CD4-positive, CD25-positive, alpha-beta regulatory T cell (primary cell): ENCODE measurements at regions not wholly inside any gene's neighbourhood (a gene's known extent, or its start where the extent isn't known, plus 50 kb on each side); places are given as distances from the start of the nearest gene placed in this dataset.
A peak's percentile ranks its signal among the peaks of the same experiment; 100 is the strongest.

Source experiments
- ATAC-seq, 2 donors: fragments of 150-1000 bp; cut with Tn5 transposase; one replicate each; pipeline ENCODE4 v1.10.0; 2021; ENCODE audit warnings: low read depth in 2 of 2, moderate number of reproducible peaks in 2 of 2, moderate library complexity in 1 of 2
- DNase-seq, 3 donors: peaks; one replicate each; pipeline versions ENCODE4 v3.0.0 to v3.0.0-alpha.2; 2012 to 2022; ENCODE audit warnings: mixed read lengths in 1 of 3
- H3K27ac ChIP-seq: one replicate; pipeline ENCODE4 v1.7.0; 2013; ENCODE audit warnings: mild to moderate bottlenecking, low read length; ENCODE audit not compliant: insufficient read depth, poor library complexity, severe bottlenecking
- H3K27me3 ChIP-seq: one replicate; pipeline ENCODE4 v1.7.0; 2013; ENCODE audit warnings: low read length; ENCODE audit not compliant: control insufficient read depth, insufficient read depth
- H3K36me3 ChIP-seq: one replicate; pipeline ENCODE4 v1.7.0; 2013; ENCODE audit warnings: mild to moderate bottlenecking, low read length, moderate library complexity; ENCODE audit not compliant: control insufficient read depth, insufficient read depth
- H3K4me1 ChIP-seq: 2 replicates; pipeline ENCODE4 v1.7.0; 2013; ENCODE audit warnings: mild to moderate bottlenecking, low read length; ENCODE audit not compliant: insufficient read depth, control insufficient read depth, poor library complexity, severe bottlenecking
- H3K4me3 ChIP-seq: one replicate; pipeline ENCODE4 v1.7.0; 2013; ENCODE audit warnings: low read depth, mild to moderate bottlenecking, low read length, moderate library complexity
- H3K9me3 ChIP-seq, 2 experiments: 1 replicate in 1 of 2; 2 replicates in 1 of 2; pipeline ENCODE4 v1.7.0; 2013; ENCODE audit warnings: low read length in 2 of 2, mild to moderate bottlenecking in 1 of 2, moderate library complexity in 1 of 2; ENCODE audit not compliant: control insufficient read depth in 2 of 2
- H3K27ac Mint-ChIP-seq, 3 donors: one replicate each; pipeline ENCODE4 v1.8.0; 2020 to 2022; ENCODE audit warnings: mild to moderate bottlenecking in 3 of 3, mixed read lengths in 3 of 3, moderate library complexity in 2 of 3
- H3K27me3 Mint-ChIP-seq: one replicate; pipeline ENCODE4 v1.8.0; 2022; ENCODE audit warnings: mild to moderate bottlenecking, mixed read lengths
- H3K36me3 Mint-ChIP-seq: one replicate; pipeline ENCODE4 v1.8.0; 2020; ENCODE audit warnings: mixed read lengths
- H3K4me1 Mint-ChIP-seq, 4 donors: one replicate each; pipeline ENCODE4 v1.8.0; 2020 to 2022; ENCODE audit warnings: mixed read lengths in 4 of 4, mild to moderate bottlenecking in 1 of 4
- H3K4me3 Mint-ChIP-seq, 4 donors: one replicate each; pipeline ENCODE4 v1.8.0; 2020 to 2022; ENCODE audit warnings: mild to moderate bottlenecking in 4 of 4, mixed read lengths in 4 of 4, moderate library complexity in 3 of 4
- H3K9me3 Mint-ChIP-seq, 7 donors: one replicate each; pipeline ENCODE4 v1.8.0; 2020 to 2022; ENCODE audit warnings: mixed read lengths in 7 of 7, mild to moderate bottlenecking in 3 of 7, moderate library complexity in 2 of 7

- H3K27ac Mint-ChIP-seq, result no peak overlapping the region
Measured at GRCh38 chr15:70301396-70301795, 203.7 kb upstream of the TLE3 start.

GRCh38 chr15:70299931-70300869 is 202.5 kb upstream of the TLE3 start:
- DNase-seq (peak; percentile 7 to 89 (median 46)), ATAC-seq (peak; percentile 95 to 97)
- H3K27ac ChIP-seq, result no peak overlapping the region
- no peaks in the 10 kb centered on the region for H3K9me3 Mint-ChIP-seq
- H3K27me3 Mint-ChIP-seq, result no peaks in the 10 kb centered on the region
- H3K4me1 Mint-ChIP-seq, result peaks cover 0 to 18% (median 12%) of the 10 kb centered on the region in 4 donors
- no peak overlapping the region for H3K4me3 ChIP-seq
- peak overlapping the region in 3 of 4 donors; percentile 13 to 31 (median 18) for H3K4me3 Mint-ChIP-seq
- peaks cover 16% of the 10 kb centered on the region for H3K4me1 ChIP-seq
- no peaks in the 10 kb centered on the region for H3K9me3 ChIP-seq
- peak overlapping the region in 1 of 3 donors; percentile 39 for H3K27ac Mint-ChIP-seq
- H3K36me3 Mint-ChIP-seq, result no peaks in the 10 kb centered on the region
- no peaks in the 10 kb centered on the region for H3K27me3 ChIP-seq
- no peaks in the 10 kb centered on the region for H3K36me3 ChIP-seq

More at GRCh38 chr15:70301396-70301795, 203.7 kb upstream of the TLE3 start:
- no peaks in the 10 kb centered on the region for H3K9me3 Mint-ChIP-seq
- no peaks in the 10 kb centered on the region for H3K36me3 ChIP-seq
- no peak overlapping the region for H3K4me3 Mint-ChIP-seq
- no peak for DNase-seq
- ATAC-seq, result no peak
- no peak overlapping the region for H3K27ac ChIP-seq
- peaks cover 0 to 15% (median 11%) of the 10 kb centered on the region in 4 donors for H3K4me1 Mint-ChIP-seq
- no peaks in the 10 kb centered on the region for H3K9me3 ChIP-seq
- H3K27me3 Mint-ChIP-seq, result no peaks in the 10 kb centered on the region
- no peaks in the 10 kb centered on the region for H3K36me3 Mint-ChIP-seq
- H3K4me3 ChIP-seq, result no peak overlapping the region
- peaks cover 16% of the 10 kb centered on the region for H3K4me1 ChIP-seq
- H3K27me3 ChIP-seq, result no peaks in the 10 kb centered on the region

- Histone ChIP-seq H3K4me1 (peaks cover 16% of the 10 kb centered on the region), H3K27me3 (no peaks in the 10 kb centered on the region), H3K4me3 (no peak overlapping the region), H3K36me3 (no peaks in the 10 kb centered on the region), H3K27ac (no peak overlapping the region), H3K9me3 (no peaks in the 10 kb centered on the region)
- H3K27me3 Mint-ChIP-seq, result no peaks in the 10 kb centered on the region
- H3K27ac Mint-ChIP-seq, result no peak overlapping the region
- no peak for ATAC-seq
- no peak overlapping the region for H3K4me3 Mint-ChIP-seq
- H3K36me3 Mint-ChIP-seq, result no peaks in the 10 kb centered on the region
- H3K4me1 Mint-ChIP-seq, result peaks cover 0 to 18% (median 12%) of the 10 kb centered on the region in 4 donors
- H3K9me3 Mint-ChIP-seq, result no peaks in the 10 kb centered on the region
- no peak for DNase-seq
Measured at GRCh38 chr15:70297465-70298058, 199.8 kb upstream of the TLE3 start.

GRCh38 chr15:70294731-70295305 is 197.1 kb upstream of the TLE3 start:
- H3K4me3 ChIP-seq, result no peak overlapping the region
- H3K27me3 Mint-ChIP-seq, result no peaks in the 10 kb centered on the region
- peaks cover 0 to 8% (median 0%) of the 10 kb centered on the region in 4 donors for H3K4me1 Mint-ChIP-seq
- H3K27ac ChIP-seq, result no peak overlapping the region
- no peaks in the 10 kb centered on the region for H3K36me3 ChIP-seq
- no peaks in the 10 kb centered on the region for H3K9me3 Mint-ChIP-seq
- no peaks in the 10 kb centered on the region for H3K36me3 Mint-ChIP-seq
- H3K4me1 ChIP-seq, result no peaks in the 10 kb centered on the region
- no peak overlapping the region for H3K4me3 Mint-ChIP-seq
- ATAC-seq (no peak), DNase-seq (no peak)
- H3K9me3 ChIP-seq, result no peaks in the 10 kb centered on the region
- H3K27me3 ChIP-seq, result no peaks in the 10 kb centered on the region
- H3K27ac Mint-ChIP-seq, result no peak overlapping the region

- Histone ChIP-seq H3K4me1 (no peaks in the 10 kb centered on the region), H3K36me3 (no peaks in the 10 kb centered on the region), H3K27ac (no peak overlapping the region), H3K27me3 (no peaks in the 10 kb centered on the region), H3K9me3 (no peaks in the 10 kb centered on the region), H3K4me3 (no peak overlapping the region)
- Mint-ChIP-seq H3K27me3 (no peaks in the 10 kb centered on the region), H3K27ac (no peak overlapping the region), H3K4me1 (peaks cover 0 to 8% (median 0%) of the 10 kb centered on the region in 4 donors), H3K4me3 (no peak overlapping the region), H3K36me3 (no peaks in the 10 kb centered on the region), H3K9me3 (no peaks in the 10 kb centered on the region)
- no peak for DNase-seq
- ATAC-seq, result no peak
Measured at GRCh38 chr15:70293591-70294470, 196.1 kb upstream of the TLE3 start.

GRCh38 chr15:70293138-70293537 is 195.4 kb upstream of the TLE3 start:
- no peak overlapping the region for H3K4me3 Mint-ChIP-seq
- DNase-seq (no peak), ATAC-seq (no peak)
- no peak overlapping the region for H3K27ac ChIP-seq
- no peak overlapping the region for H3K4me3 ChIP-seq
- H3K27ac Mint-ChIP-seq, result no peak overlapping the region
- no peaks in the 10 kb centered on the region for H3K27me3 ChIP-seq
- no peaks in the 10 kb centered on the region for H3K9me3 Mint-ChIP-seq
- no peaks in the 10 kb centered on the region for H3K36me3 ChIP-seq
- H3K4me1 Mint-ChIP-seq, result peaks cover 0 to 8% (median 0%) of the 10 kb centered on the region in 4 donors
- no peaks in the 10 kb centered on the region for H3K4me1 ChIP-seq
- no peaks in the 10 kb centered on the region for H3K36me3 Mint-ChIP-seq
- no peaks in the 10 kb centered on the region for H3K9me3 ChIP-seq
- no peaks in the 10 kb centered on the region for H3K27me3 Mint-ChIP-seq

- no peak for ATAC-seq
- H3K36me3 Mint-ChIP-seq, result no peaks in the 10 kb centered on the region
- Histone ChIP-seq H3K27ac (no peak overlapping the region), H3K4me3 (no peak overlapping the region), H3K4me1 (no peaks in the 10 kb centered on the region), H3K27me3 (no peaks in the 10 kb centered on the region), H3K36me3 (no peaks in the 10 kb centered on the region), H3K9me3 (no peaks in the 10 kb centered on the region)
- no peaks in the 10 kb centered on the region for H3K9me3 Mint-ChIP-seq
- no peak overlapping the region for H3K4me3 Mint-ChIP-seq
- H3K27me3 Mint-ChIP-seq, result no peaks in the 10 kb centered on the region
- DNase-seq, result no peak
- no peak overlapping the region for H3K27ac Mint-ChIP-seq
- peaks cover 0 to 8% (median 0%) of the 10 kb centered on the region in 4 donors for H3K4me1 Mint-ChIP-seq
Measured at GRCh38 chr15:70292076-70292760, 194.5 kb upstream of the TLE3 start.
